NCI-H187 (cell line): ENCODE measurements at regions not wholly inside any gene's neighbourhood (a gene's known extent, or its start where the extent isn't known, plus 50 kb on each side); places are given as distances from the start of the nearest gene placed in this dataset.
"Not testable (repeated sequence)": the region's sequence is repeated elsewhere in the genome, so short reads cannot be mapped to it uniquely, and the experiment has no call there.

Source experiments
- DNase-seq, 2 experiments: peaks; one replicate each; lab custom pipeline; 2025; lab: John Stamatoyannopoulos, UW

DNA sequence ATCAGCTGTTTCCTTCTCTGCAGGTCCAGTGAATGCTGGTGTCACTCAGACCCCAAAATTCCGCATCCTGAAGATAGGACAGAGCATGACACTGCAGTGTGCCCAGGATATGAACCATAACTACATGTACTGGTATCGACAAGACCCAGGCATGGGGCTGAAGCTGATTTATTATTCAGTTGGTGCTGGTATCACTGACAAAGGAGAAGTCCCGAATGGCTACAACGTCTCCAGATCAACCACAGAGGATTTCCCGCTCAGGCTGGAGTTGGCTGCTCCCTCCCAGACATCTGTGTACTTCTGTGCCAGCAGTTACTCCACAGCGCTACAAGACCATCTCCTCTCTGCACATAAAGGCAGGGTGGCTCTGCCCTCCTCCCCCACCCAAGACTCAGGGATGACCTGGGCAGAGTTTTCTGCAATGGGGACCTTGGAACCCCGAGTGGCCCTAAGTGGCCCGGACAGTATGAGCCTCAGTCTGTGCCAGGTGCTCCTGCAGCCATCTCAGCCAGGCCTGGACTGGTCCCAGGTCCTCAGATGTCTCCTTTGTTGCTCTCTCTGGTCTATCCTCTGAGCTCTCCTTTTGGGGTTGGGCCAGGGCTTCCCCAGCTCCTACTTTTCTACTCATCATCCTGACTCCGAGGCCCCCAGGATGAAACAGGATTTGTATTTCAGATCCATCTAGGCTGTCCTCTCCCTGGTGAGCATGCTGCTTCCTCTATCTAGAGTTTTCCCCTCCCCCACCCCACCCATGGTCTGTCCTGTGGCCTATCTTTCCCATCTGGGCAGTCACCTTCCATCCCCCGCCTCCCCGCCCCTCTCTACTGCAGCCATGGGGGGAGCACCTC is 212.1 kb upstream of the PRSS58 start:
- DNase-seq, result no peak

DNA sequence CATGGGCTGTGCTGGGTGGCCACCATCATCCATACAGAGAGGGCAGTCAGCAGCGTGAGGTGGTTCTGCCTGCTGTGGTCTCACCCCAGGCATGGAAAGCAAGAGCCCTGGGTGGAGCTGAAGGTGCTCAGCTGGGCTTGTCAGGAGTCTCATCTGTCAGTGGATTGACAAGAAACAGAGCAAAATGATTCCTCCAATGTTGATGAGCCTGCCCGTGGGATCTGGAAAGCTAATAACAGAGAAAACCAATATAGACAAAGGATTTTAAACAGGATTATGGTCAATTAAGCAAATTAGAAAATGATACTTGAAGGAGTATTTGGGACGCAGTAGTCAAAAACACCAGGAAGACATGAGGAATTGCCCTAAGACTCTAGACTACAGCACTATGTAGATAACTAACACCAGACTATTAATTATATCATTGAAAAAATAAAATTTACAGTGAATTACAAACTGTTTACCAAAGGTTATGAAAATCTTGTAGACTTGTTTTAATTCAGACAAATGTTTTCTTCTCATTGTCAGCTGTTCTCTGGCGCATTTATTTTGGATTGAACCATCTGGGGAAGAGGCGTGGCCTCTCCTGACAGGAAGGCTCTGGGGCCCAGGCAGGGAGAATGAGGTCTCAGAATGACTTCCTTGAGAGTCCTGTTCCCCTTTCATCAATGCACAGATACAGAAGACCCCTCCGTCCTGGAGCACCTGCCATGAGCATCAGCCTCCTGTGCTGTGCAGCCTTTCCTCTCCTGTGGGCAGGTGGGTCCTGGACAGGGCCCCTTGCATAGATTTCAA is 211.2 kb upstream of the PRSS58 start:
- no peak for DNase-seq

- DNase-seq, result not testable (repeated sequence)
Measured at GRCh38 chr7:142467056-142467655, 209.3 kb upstream of the PRSS58 start.

DNA sequence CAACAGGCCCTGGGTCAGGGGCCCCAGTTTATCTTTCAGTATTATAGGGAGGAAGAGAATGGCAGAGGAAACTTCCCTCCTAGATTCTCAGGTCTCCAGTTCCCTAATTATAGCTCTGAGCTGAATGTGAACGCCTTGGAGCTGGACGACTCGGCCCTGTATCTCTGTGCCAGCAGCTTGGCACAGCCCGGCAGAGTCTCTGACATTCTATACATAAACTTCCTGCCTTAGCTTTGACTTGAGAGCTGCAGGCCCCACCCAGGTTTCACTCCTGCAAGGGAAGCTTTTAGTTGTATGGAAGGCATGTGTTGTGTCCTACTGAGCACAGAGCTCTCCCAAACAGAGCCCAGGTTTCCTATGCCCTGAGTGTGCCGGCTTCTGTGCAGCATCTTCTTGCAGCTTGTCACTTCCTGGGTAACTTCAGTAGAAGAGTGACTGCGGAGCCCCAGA is 205.6 kb upstream of the PRSS58 start:
- no peak for DNase-seq

GRCh38 chr7:142461437-142461836 is 203.6 kb upstream of the PRSS58 start:
- DNase-seq, result no peak

GRCh38 chr7:142460402-142461117 is 202.7 kb upstream of the PRSS58 start:
- no peak for DNase-seq

DNA sequence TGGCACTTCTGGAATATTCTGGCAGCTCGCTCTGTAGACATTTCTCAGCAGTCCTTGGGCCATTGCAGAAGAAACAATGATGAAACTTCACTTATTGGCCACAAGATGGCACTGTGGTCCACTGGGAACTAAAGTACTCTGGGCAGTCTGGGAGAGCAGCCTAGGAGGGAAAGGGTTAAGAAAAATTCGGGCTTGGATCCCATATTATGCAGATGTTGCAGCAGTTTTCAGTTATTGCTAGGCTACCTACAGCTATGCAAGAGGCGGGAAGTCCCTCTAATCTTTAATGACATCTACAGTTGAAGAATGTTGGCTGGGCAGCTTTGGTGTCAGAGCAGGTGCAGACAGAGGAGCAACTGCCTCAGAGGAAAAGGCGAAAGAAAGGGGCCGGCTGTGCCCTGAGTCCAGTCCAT is 201.7 kb upstream of the PRSS58 start:
- no peak for DNase-seq

DNA sequence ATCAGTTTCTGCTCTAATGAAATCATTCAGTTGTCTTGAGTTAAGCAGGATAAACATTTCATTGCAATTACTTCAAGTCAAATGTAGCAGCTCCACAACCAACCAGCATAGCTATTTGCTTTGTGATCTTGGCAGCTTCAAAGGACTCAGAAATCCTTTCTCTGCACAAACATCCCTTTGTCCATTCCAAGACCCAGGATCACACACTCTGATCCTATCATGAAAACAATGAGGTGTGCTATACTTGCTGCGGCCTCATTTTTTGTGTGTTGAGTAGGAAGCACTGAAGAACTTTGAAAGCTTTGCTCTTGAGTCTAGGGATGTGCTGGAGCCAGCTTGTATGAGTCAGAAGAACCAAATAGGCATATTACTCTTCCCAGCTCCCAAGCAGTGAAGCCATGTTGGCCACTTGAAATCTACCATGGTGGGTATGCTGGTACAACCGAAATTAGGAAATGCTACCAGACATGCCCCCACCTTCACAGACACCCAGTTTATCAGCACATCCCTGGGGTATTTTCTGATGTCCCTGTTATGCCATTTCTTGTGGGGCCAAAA is 199.4 kb upstream of the PRSS58 start:
- DNase-seq, result no peak

DNA sequence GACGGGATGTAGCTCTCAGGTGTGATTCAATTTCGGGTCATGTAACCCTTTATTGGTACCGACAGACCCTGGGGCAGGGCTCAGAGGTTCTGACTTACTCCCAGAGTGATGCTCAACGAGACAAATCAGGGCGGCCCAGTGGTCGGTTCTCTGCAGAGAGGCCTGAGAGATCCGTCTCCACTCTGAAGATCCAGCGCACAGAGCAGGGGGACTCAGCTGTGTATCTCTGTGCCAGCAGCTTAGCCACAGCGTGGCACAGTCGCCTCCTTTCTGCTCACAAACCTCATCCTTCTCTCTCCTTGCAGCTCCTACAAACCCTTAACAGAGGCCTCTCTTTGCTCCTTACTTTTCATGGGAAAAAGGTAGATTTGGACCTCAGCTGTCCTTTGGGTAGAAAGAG is 197.5 kb upstream of the PRSS58 start:
- no peak for DNase-seq

DNA sequence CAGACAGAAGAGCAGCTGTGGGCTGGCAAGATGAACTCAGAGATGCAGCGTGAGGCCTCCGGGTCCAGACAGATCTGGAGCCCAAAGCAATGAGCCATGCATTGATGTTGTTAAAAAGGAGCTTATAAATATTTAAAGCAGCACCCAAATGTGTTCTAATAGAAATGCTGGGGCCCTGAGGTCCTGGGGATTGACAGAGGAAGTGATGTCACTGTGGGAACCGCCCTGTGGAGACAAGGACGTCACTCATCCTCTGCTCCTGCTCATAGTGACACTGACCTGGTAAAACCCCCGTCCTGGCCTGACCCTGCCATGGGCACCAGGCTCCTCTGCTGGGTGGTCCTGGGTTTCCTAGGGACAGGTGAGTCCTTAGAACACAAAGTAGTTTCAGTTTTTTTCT is 197.0 kb upstream of the PRSS58 start:
- DNase-seq, result no peak

- DNase-seq, result no peak
Measured at GRCh38 chr7:142452791-142453190, 194.9 kb upstream of the PRSS58 start.

DNA sequence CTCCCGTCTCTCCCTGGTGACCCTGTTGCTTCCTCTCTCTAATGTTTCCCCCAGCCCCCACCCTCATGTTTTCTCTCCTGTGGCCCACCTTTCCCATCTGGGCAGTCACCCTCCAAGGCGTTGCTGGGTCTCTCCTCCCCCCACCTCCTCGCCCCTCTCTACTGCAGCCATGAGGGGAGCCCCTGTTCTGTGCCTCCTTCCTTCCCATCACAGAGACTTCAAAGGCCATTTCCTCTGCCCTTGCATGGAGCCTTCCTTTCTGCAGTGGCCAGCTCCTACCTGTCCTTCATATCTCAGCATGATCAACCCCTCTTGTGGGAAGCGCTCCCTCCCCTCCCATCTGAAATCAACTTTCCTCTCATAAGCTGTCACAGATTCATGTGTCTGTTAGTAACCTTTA is 194.0 kb upstream of the PRSS58 start:
- no peak for DNase-seq

DNA sequence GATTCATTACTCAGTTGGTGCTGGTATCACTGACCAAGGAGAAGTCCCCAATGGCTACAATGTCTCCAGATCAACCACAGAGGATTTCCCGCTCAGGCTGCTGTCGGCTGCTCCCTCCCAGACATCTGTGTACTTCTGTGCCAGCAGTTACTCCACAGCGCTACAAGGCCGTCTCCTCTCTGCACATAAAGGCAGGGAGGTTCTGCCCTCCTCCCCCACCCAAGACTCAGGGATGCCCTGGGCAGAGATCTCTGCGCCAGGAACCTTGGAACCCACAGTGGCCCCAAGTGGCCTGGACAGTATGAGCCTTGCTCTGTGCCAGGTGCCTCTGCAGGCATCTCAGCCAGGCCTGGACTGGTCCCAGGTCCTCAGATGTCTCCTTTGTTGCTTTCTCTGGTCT is 193.4 kb upstream of the PRSS58 start:
- DNase-seq, result no peak

GRCh38 chr7:142450695-142451094 is 192.8 kb upstream of the PRSS58 start:
- DNase-seq, result no peak

- no peak for DNase-seq
Measured at GRCh38 chr7:142450206-142450605, 192.3 kb upstream of the PRSS58 start.

DNA sequence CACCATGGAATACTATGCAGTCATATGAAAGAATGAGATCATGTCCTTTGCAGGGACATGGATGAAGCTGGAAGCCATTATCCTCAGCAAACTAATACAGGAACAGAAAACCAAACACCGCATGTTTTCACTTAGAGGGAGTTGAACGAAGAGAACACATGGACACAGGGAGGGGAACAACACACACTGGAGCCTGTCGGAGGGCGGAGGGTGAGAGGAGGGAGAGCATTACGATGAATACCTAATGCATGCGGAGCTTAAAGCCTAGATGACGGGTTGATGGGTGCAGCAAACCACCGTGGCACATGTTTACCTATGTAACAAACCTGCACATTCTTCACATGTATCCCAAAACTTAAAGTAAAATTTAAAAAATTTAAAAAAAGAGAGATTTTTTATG is 191.0 kb upstream of the PRSS58 start:
- not testable (repeated sequence) for DNase-seq

- no peak for DNase-seq
Measured at GRCh38 chr7:142447762-142448161, 189.9 kb upstream of the PRSS58 start.

DNA sequence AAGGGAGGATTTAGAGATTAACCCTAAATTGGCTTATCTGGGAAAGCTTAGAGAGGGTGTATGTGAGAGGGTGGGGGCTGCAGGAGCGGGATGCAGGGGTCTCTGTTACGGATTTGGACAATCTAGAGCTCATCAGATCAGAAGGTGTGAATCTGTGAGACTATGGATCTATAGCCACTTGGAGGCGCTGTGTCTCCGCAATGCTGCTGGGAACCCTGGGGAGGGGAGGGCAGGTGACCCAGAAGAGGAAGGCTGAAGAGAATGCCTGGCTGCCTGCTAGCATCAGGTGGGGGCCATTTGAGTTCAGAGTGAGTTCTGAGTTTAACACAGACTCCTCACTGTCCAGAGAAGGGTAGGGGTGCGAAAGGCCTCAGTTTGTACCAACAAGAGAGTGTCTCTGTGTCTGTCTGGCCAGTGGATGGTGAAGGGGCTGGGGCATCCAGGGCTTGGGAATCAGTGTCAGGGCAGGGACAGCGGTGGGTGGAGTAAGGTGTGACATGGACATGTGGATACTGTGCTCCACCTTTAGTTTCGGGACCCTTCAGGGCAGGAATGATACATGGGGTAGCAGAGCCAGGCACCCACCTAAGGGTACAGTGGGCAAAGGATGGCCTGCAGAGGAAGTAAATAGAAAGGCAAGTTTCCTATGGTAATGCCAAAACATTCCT is 187.3 kb upstream of the PRSS58 start:
- no peak for DNase-seq

- DNase-seq, result no peak
Measured at GRCh38 chr7:142443216-142444010, 185.6 kb upstream of the PRSS58 start.

DNA sequence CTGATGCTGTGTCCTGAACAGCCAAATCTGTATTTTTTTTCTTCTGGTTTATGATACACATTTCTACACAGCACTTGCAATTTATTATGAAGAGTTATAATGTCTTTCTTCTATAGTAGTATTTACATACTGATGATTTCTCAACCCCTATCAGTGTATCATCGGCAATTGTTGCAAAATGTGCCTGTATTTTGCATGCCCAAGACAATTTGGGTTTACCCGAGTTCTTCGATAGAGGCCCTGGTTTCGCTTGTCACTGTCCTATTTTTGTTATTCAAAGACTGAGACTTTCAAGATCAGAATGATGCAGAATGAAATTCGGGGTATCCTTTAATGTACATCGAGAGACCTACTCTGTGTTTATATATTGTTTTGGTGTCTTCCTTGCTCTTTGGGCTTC is 184.5 kb upstream of the PRSS58 start:
- no peak for DNase-seq
